ENCODE measurements at regions not wholly inside any gene's neighbourhood (a gene's known extent, or its start where the extent isn't known, plus 50 kb on each side); places are given as distances from the start of the nearest gene placed in this dataset.

- TF ChIP-seq, protein P1, sequence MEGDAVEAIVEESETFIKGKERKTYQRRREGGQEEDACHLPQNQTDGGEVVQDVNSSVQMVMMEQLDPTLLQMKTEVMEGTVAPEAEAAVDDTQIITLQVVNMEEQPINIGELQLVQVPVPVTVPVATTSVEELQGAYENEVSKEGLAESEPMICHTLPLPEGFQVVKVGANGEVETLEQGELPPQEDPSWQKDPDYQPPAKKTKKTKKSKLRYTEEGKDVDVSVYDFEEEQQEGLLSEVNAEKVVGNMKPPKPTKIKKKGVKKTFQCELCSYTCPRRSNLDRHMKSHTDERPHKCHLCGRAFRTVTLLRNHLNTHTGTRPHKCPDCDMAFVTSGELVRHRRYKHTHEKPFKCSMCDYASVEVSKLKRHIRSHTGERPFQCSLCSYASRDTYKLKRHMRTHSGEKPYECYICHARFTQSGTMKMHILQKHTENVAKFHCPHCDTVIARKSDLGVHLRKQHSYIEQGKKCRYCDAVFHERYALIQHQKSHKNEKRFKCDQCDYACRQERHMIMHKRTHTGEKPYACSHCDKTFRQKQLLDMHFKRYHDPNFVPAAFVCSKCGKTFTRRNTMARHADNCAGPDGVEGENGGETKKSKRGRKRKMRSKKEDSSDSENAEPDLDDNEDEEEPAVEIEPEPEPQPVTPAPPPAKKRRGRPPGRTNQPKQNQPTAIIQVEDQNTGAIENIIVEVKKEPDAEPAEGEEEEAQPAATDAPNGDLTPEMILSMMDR (IDR thresholded peaks at IDR 0.05; ENCODE audit: low read depth, low read length): no peak
- H3K4me3 ChIP-seq (ENCODE audit: low read depth, low read length): peak overlapping the region; percentile 83
These were observed 70.9 kb downstream of the HFE start for GRCh38 chr6:26158076-26158580.

DNA sequence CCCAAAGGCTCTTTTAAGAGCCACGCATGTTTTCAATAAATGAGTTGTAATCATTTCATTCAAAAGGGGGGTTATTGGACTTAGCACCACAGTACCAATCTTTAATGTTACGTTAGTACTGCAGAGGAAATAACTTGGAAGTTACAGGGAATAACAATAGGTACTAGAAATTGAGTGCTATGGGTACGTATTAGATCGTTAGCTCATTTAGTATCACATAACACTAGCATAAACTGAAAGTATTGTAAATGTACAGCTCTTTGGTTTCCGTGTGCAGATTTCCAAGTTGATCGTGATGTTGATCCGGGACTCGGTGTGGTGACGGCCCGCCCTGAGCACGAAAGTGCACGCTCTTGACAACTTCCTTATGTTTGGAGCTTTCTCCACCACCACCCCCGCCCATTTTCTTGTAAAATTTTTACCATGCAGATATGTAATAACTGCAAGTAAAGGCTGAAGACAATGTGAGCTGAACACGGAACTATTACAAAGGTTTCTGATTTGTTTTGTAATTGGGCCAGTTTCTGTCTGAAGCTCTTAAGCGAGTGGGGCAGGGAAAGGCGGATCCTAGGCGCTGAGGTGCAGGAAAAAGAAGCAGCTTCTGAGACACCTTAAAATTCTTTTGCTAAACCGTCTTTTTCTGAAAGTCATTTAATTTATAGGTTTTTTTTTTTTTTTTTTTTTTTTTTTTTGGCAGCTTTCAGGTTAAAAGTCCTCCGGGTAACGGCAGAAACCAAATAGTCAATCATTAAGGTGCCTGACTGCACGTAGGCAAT lies 71.5 kb downstream of the HFE start:
- TF ChIP-seq, protein P1 (IDR thresholded peaks at IDR 0.05; ENCODE audit: low read depth, low read length): no peak
- H3K4me3 ChIP-seq (ENCODE audit: low read depth, low read length): peak overlapping the region; percentile 83

DNA sequence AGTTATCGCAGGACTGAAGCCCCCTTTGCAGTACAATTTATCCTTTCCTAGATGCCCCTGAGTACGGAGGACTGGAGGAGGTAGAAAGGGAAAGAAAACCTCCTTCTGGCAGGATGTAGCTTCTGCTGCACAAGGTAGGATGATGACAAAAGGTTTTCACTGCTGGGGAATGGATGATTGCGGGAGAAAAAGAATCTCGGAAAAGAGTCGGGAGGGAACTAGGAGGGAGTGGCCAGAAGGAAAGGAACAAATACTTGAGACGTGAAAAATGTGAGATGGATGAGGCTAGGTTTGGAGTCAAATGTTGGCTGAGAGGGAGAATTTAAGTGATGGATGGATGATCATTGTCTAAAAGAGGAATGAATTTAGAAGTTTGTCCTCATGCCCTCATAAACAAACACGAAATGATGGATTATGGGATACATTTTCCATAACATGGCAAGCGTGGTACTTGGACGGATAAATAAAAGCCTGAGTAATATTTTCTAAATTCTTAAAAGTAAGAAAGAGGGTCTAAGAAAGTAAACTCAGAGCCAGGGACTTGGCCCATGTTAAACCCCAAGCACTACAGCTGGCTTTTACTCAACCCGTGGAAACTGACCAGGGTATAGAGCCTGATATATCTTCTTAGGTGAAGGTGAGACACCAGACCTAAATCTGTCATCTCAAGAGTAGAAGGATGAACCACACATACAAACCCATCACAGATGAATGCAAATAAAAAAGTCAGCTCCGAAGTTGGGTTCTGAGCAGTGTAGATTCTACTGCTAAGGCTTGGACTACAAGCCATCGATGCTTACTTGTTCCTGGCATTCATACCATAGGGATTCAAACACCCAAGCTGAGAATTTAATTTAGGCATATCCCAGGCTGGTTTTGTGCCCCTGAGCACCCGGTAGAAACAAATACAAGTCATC lies 72.4 kb downstream of the HFE start:
- TF ChIP-seq, protein P1 (IDR thresholded peaks at IDR 0.05; ENCODE audit: low read depth, low read length): no peak
- H3K4me3 ChIP-seq (ENCODE audit: low read depth, low read length): peak overlapping the region; percentile 83

GRCh38 chr6:26161322-26161721 lies 74.1 kb downstream of the HFE start:
- no peak overlapping the region for H3K4me3 ChIP-seq (ENCODE audit: low read depth, low read length)
- TF ChIP-seq, protein P1 (IDR thresholded peaks at IDR 0.05; ENCODE audit: low read depth, low read length): no peak

DNA sequence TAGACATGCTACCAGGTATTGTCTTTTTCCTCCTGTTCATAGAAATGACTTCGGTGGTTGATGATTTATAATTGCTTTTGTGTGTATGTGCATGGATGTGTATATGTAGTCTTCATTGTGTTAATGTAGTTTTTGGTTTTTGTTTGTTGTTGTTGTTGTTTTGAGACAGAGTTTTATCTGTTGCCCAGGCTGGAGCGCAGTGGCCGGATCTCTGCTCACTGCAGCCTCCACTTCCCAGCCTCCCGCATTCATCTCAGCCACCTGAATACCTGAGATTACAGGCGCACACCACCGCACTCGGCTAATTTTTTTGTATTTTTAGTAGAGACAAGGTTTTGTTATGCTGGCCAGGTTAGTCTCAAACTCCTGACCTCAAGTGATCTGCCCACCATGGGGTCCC lies 75.2 kb downstream of the HFE start:
- no peak overlapping the region for H3K4me3 ChIP-seq (ENCODE audit: low read depth, low read length)
- TF ChIP-seq, protein P1 (IDR thresholded peaks at IDR 0.05; ENCODE audit: low read depth, low read length): no peak

- TF ChIP-seq, protein P1 (IDR thresholded peaks at IDR 0.05; ENCODE audit: low read depth, low read length): no peak
- no peak overlapping the region for H3K4me3 ChIP-seq (ENCODE audit: low read depth, low read length)
These were observed 76.3 kb downstream of the HFE start for GRCh38 chr6:26163427-26164119.
